ENCODE measurements at regions not wholly inside any gene's neighbourhood (a gene's known extent, or its start where the extent isn't known, plus 50 kb on each side); places are given as distances from the start of the nearest gene placed in this dataset.

- WGBS (ENCODE audit: insufficient coverage) = 100% methylated on average over 1 of the region's 3 CpGs
- POLR2A ChIA-PET = no interaction called here
- peaks cover 0 to 4% (median 0%) of the 10 kb centered on the region in 5 experiments for H3K9me3 ChIP-seq (ENCODE audit: control extremely low read depth in 1 of 5, control insufficient read depth in 4 of 5, insufficient read depth in 2 of 5, low read depth in 1 of 5, low read length in 4 of 5)
- no peak overlapping the region for H3K27ac ChIP-seq (ENCODE audit: insufficient read depth in 1 of 2, low read depth in 1 of 2, low read length in 2 of 2, poor library complexity in 1 of 2, severe bottlenecking in 2 of 2)
- H3K36me3 ChIP-seq (ENCODE audit: control insufficient read depth in 4 of 4, insufficient read depth in 4 of 4, low read length in 3 of 4) = no peaks in the 10 kb centered on the region
- H3K4me1 ChIP-seq (ENCODE audit: control extremely low read depth in 1 of 4, control insufficient read depth in 4 of 4, insufficient read depth in 4 of 4, low read length in 3 of 4) = no peaks in the 10 kb centered on the region
- H3K27me3 ChIP-seq (replicated peaks in 2 of 5; ENCODE audit: control insufficient read depth in 4 of 5, insufficient read depth in 5 of 5, low read length in 4 of 5) = no peaks in the 10 kb centered on the region
- DNase-seq = no peak
- H3K4me3 ChIP-seq (ENCODE audit: control insufficient read depth in 1 of 7, extremely low read depth in 1 of 7, insufficient read depth in 4 of 7, low read depth in 2 of 7, low read length in 6 of 7) = no peak overlapping the region
- CTCF ChIA-PET = no interaction called here
Observed at GRCh38 chr10:109264004-109264403, 659.3 kb downstream of the XPNPEP1 start.

- Histone ChIP-seq H3K4me1 (ENCODE audit: control extremely low read depth in 1 of 4, control insufficient read depth in 4 of 4, insufficient read depth in 4 of 4, low read length in 3 of 4) (no peaks in the 10 kb centered on the region), H3K36me3 (ENCODE audit: control insufficient read depth in 4 of 4, insufficient read depth in 4 of 4, low read length in 3 of 4) (no peaks in the 10 kb centered on the region), H3K27me3 (replicated peaks in 2 of 5; ENCODE audit: control insufficient read depth in 4 of 5, insufficient read depth in 5 of 5, low read length in 4 of 5) (no peaks in the 10 kb centered on the region), H3K9me3 (ENCODE audit: control extremely low read depth in 1 of 5, control insufficient read depth in 4 of 5, insufficient read depth in 2 of 5, low read depth in 1 of 5, low read length in 4 of 5) (peaks cover 0 to 4% (median 0%) of the 10 kb centered on the region in 5 experiments), H3K27ac (ENCODE audit: insufficient read depth in 1 of 2, low read depth in 1 of 2, low read length in 2 of 2, poor library complexity in 1 of 2, severe bottlenecking in 2 of 2) (no peak overlapping the region), H3K4me3 (ENCODE audit: control insufficient read depth in 1 of 7, extremely low read depth in 1 of 7, insufficient read depth in 4 of 7, low read depth in 2 of 7, low read length in 6 of 7) (no peak overlapping the region)
- WGBS (ENCODE audit: insufficient coverage) = 100% methylated on average over 1 of the region's 2 CpGs
- ChIA-PET POLR2A (no interaction called here), CTCF (no interaction called here)
- no peak for DNase-seq
Observed at GRCh38 chr10:109261231-109261630, 662.1 kb downstream of the XPNPEP1 start.

- POLR2A ChIA-PET = no interaction called here
- Histone ChIP-seq H3K27me3 (replicated peaks in 2 of 5; ENCODE audit: control insufficient read depth in 4 of 5, insufficient read depth in 5 of 5, low read length in 4 of 5) (no peaks in the 10 kb centered on the region), H3K4me1 (ENCODE audit: control extremely low read depth in 1 of 4, control insufficient read depth in 4 of 4, insufficient read depth in 4 of 4, low read length in 3 of 4) (no peaks in the 10 kb centered on the region), H3K9me3 (ENCODE audit: control extremely low read depth in 1 of 5, control insufficient read depth in 4 of 5, insufficient read depth in 2 of 5, low read depth in 1 of 5, low read length in 4 of 5) (peaks cover 0 to 4% (median 0%) of the 10 kb centered on the region in 5 experiments), H3K27ac (ENCODE audit: insufficient read depth in 1 of 2, low read depth in 1 of 2, low read length in 2 of 2, poor library complexity in 1 of 2, severe bottlenecking in 2 of 2) (no peak overlapping the region), H3K4me3 (ENCODE audit: control insufficient read depth in 1 of 7, extremely low read depth in 1 of 7, insufficient read depth in 4 of 7, low read depth in 2 of 7, low read length in 6 of 7) (no peak overlapping the region), H3K36me3 (ENCODE audit: control insufficient read depth in 4 of 4, insufficient read depth in 4 of 4, low read length in 3 of 4) (no peaks in the 10 kb centered on the region)
- 82% methylated on average over 3 of the region's 4 CpGs for WGBS (ENCODE audit: insufficient coverage)
- CTCF ChIA-PET = no interaction called here
- no peak for DNase-seq
Observed at GRCh38 chr10:109259293-109259692, 664.0 kb downstream of the XPNPEP1 start.

GRCh38 chr10:109253306-109253705 is 670.0 kb downstream of the XPNPEP1 start:
- POLR2A ChIA-PET = no interaction called here
- H3K9me3 ChIP-seq (ENCODE audit: control extremely low read depth in 1 of 5, control insufficient read depth in 4 of 5, insufficient read depth in 2 of 5, low read depth in 1 of 5, low read length in 4 of 5) = no peaks in the 10 kb centered on the region
- H3K27me3 ChIP-seq (replicated peaks in 2 of 5; ENCODE audit: control insufficient read depth in 4 of 5, insufficient read depth in 5 of 5, low read length in 4 of 5) = no peaks in the 10 kb centered on the region
- no CpG with 5 or more reads among the region's 3 CpGs for WGBS (ENCODE audit: insufficient coverage)
- H3K4me1 ChIP-seq (ENCODE audit: control extremely low read depth in 1 of 4, control insufficient read depth in 4 of 4, insufficient read depth in 4 of 4, low read length in 3 of 4) = no peaks in the 10 kb centered on the region
- DNase-seq = no peak
- no peak overlapping the region for H3K4me3 ChIP-seq (ENCODE audit: control insufficient read depth in 1 of 7, extremely low read depth in 1 of 7, insufficient read depth in 4 of 7, low read depth in 2 of 7, low read length in 6 of 7)
- H3K36me3 ChIP-seq (ENCODE audit: control insufficient read depth in 4 of 4, insufficient read depth in 4 of 4, low read length in 3 of 4) = no peaks in the 10 kb centered on the region
- CTCF ChIA-PET = no interaction called here
- H3K27ac ChIP-seq (ENCODE audit: insufficient read depth in 1 of 2, low read depth in 1 of 2, low read length in 2 of 2, poor library complexity in 1 of 2, severe bottlenecking in 2 of 2) = no peak overlapping the region

GRCh38 chr10:109250152-109250551 is 673.2 kb downstream of the XPNPEP1 start:
- no peaks in the 10 kb centered on the region for H3K36me3 ChIP-seq (ENCODE audit: control insufficient read depth in 4 of 4, insufficient read depth in 4 of 4, low read length in 3 of 4)

GRCh38 chr10:109247814-109248213 is 675.5 kb downstream of the XPNPEP1 start:
- Histone ChIP-seq H3K4me3 (ENCODE audit: control insufficient read depth in 1 of 7, extremely low read depth in 1 of 7, insufficient read depth in 4 of 7, low read depth in 2 of 7, low read length in 6 of 7) (no peak overlapping the region), H3K4me1 (ENCODE audit: control extremely low read depth in 1 of 4, control insufficient read depth in 4 of 4, insufficient read depth in 4 of 4, low read length in 3 of 4) (no peaks in the 10 kb centered on the region), H3K9me3 (ENCODE audit: control extremely low read depth in 1 of 5, control insufficient read depth in 4 of 5, insufficient read depth in 2 of 5, low read depth in 1 of 5, low read length in 4 of 5) (peaks cover 0 to 2% (median 0%) of the 10 kb centered on the region in 5 experiments), H3K27ac (ENCODE audit: insufficient read depth in 1 of 2, low read depth in 1 of 2, low read length in 2 of 2, poor library complexity in 1 of 2, severe bottlenecking in 2 of 2) (no peak overlapping the region), H3K36me3 (ENCODE audit: control insufficient read depth in 4 of 4, insufficient read depth in 4 of 4, low read length in 3 of 4) (no peaks in the 10 kb centered on the region), H3K27me3 (replicated peaks in 2 of 5; ENCODE audit: control insufficient read depth in 4 of 5, insufficient read depth in 5 of 5, low read length in 4 of 5) (no peaks in the 10 kb centered on the region)
- 100% methylated on average over 1 of the region's 1 CpG for WGBS (ENCODE audit: insufficient coverage)
- ChIA-PET POLR2A (no interaction called here), CTCF (no interaction called here)
- DNase-seq = no peak

More at GRCh38 chr10:109250152-109250551, 673.2 kb downstream of the XPNPEP1 start:
- Histone ChIP-seq H3K27me3 (replicated peaks in 2 of 5; ENCODE audit: control insufficient read depth in 4 of 5, insufficient read depth in 5 of 5, low read length in 4 of 5) (no peaks in the 10 kb centered on the region), H3K4me3 (ENCODE audit: control insufficient read depth in 1 of 7, extremely low read depth in 1 of 7, insufficient read depth in 4 of 7, low read depth in 2 of 7, low read length in 6 of 7) (no peak overlapping the region), H3K9me3 (ENCODE audit: control extremely low read depth in 1 of 5, control insufficient read depth in 4 of 5, insufficient read depth in 2 of 5, low read depth in 1 of 5, low read length in 4 of 5) (no peaks in the 10 kb centered on the region), H3K4me1 (ENCODE audit: control extremely low read depth in 1 of 4, control insufficient read depth in 4 of 4, insufficient read depth in 4 of 4, low read length in 3 of 4) (no peaks in the 10 kb centered on the region), H3K27ac (ENCODE audit: insufficient read depth in 1 of 2, low read depth in 1 of 2, low read length in 2 of 2, poor library complexity in 1 of 2, severe bottlenecking in 2 of 2) (no peak overlapping the region)
- ChIA-PET CTCF (no interaction called here), POLR2A (no interaction called here)
- no peak for DNase-seq
- 80% methylated on average over 4 of the region's 4 CpGs for WGBS (ENCODE audit: insufficient coverage)

GRCh38 chr10:109245821-109246220 is 677.5 kb downstream of the XPNPEP1 start:
- DNase-seq = no peak
- CTCF ChIA-PET = no interaction called here
- H3K4me3 ChIP-seq (ENCODE audit: control insufficient read depth in 1 of 7, extremely low read depth in 1 of 7, insufficient read depth in 4 of 7, low read depth in 2 of 7, low read length in 6 of 7) = no peak overlapping the region
- no peaks in the 10 kb centered on the region for H3K36me3 ChIP-seq (ENCODE audit: control insufficient read depth in 4 of 4, insufficient read depth in 4 of 4, low read length in 3 of 4)
- no peak overlapping the region for H3K27ac ChIP-seq (ENCODE audit: insufficient read depth in 1 of 2, low read depth in 1 of 2, low read length in 2 of 2, poor library complexity in 1 of 2, severe bottlenecking in 2 of 2)
- POLR2A ChIA-PET = no interaction called here
- H3K4me1 ChIP-seq (ENCODE audit: control extremely low read depth in 1 of 4, control insufficient read depth in 4 of 4, insufficient read depth in 4 of 4, low read length in 3 of 4) = no peaks in the 10 kb centered on the region
- H3K27me3 ChIP-seq (replicated peaks in 2 of 5; ENCODE audit: control insufficient read depth in 4 of 5, insufficient read depth in 5 of 5, low read length in 4 of 5) = no peaks in the 10 kb centered on the region
- peaks cover 0 to 2% (median 0%) of the 10 kb centered on the region in 5 experiments for H3K9me3 ChIP-seq (ENCODE audit: control extremely low read depth in 1 of 5, control insufficient read depth in 4 of 5, insufficient read depth in 2 of 5, low read depth in 1 of 5, low read length in 4 of 5)
- WGBS (ENCODE audit: insufficient coverage) = 100% methylated on average over 1 of the region's 1 CpG

Data from common myeloid progenitor, CD34-positive (primary cell).